NCI-H774 (cell line): ENCODE measurements at regions not wholly inside any gene's neighbourhood (a gene's known extent, or its start where the extent isn't known, plus 50 kb on each side); places are given as distances from the start of the nearest gene placed in this dataset.
"Not testable (repeated sequence)": the region's sequence is repeated elsewhere in the genome, so short reads cannot be mapped to it uniquely, and the experiment has no call there.

Experiments used
- DNase-seq: peaks from one replicate; lab custom pipeline; 2025; lab: John Stamatoyannopoulos, UW

DNA sequence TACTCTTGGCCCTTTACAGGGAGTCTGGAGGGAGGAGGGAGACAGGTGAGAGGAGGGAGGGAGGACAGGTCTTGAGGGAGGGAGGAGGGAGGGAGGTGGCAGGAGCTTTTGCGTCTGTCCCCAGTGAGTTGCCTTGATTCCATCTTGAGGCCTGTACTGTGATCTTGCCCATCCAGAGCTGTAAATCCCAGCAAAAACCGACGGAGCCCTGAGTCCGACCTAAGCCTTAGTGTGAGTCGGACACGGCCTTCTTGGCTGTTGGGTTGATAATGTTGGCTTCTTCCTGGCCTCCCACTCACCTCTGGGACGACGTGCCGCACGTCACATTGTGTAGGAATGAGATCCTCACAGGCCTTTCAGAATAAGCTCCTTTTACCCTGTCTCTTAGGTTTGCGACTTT, 72.5 kb downstream of the RGS12 start:
- DNase-seq = no peak

DNA sequence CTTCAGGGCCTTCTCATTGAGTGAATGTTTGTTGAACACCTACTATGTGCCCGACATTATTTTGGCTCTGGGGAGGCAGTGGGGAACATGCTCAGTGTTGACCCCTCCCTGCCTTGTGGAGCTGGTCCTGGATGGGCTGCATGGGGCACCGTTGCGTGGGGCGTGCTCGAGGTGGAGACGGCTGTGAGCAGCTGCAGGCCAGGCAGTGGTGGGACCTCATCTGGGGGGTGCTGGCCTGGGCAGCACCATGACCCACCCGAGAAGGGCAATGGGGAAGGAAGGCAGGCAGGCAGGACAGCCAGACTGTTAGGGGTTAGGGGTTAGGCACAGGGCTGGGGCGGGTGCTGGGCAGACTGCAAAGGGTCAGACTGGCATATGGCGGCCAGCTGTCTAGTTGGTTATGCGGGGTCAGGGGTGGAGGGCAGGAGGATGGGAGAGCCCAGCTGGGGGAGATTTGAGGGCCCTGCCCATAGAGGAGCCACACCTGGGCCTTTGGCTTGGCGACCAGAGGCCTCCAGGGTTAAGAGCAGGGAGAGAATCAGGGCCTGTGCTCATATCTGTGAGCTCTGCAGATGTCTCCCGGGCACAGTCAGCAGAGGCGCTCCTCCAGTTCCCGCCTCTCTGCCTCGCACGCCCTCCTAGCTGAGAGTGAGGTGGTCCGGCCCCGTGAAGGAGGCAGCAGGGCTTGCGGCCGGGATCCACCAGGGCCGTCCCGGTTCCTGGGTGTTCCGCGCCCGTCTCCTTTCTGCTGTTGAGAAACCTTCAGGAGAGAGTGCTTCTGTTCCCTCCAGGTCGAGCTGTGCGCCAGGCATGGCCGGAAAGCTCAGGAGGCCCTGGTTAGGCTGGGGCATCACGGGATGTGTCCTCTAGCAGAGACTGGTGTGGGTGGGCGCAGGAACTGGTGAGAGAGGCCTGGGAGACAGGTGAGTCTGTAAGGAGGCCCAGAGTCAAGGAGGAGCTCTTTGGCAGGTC, 73.3 kb downstream of the RGS12 start:
- DNase-seq = no peak

DNA sequence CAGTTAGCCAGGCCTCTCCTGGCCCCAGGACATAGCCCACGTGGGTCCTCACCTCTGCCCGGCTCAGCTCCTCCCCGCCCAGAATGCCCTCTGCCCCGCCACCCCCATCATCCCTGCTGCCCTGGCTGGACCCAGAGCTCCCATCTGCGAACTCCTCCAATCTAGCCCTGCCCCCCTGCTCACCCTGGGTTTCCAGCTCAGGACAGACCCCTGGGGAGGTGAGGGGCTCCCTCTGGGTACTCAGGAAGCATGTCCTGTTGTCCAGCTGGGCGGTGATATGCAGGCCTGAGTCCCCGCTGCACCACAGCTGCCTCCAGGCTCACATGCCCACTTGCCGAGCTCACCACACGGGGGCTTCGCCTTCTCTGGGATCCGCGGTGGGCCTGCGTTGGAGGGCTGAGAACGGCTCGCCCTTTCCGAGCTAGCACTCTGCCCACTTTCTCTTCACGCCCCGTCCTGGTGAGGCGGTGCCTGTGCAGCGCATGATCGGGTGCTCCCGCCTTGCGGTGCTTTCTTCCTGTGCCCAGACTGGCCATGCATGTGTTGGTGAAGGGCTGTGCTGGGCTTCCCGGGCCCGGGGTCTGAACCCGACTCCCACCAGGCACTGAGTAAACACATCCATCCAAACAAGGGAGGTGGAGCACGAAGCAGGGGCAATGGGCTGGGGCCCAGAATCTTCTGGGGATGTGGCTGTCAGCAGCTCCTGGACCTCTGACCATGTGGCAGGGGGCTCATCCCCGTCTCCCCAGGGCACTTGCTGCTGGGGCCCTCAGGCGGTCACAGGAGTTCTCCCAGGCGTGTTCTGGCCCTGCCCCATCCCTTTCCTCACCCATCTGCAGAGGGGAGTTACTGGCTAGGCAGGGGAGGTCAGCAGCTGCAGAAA, 74.3 kb downstream of the RGS12 start:
- DNase-seq = no peak

- DNase-seq = no peak
These were observed 73.9 kb upstream of the HGFAC start for GRCh38 chr4:3367866-3368265.

DNA sequence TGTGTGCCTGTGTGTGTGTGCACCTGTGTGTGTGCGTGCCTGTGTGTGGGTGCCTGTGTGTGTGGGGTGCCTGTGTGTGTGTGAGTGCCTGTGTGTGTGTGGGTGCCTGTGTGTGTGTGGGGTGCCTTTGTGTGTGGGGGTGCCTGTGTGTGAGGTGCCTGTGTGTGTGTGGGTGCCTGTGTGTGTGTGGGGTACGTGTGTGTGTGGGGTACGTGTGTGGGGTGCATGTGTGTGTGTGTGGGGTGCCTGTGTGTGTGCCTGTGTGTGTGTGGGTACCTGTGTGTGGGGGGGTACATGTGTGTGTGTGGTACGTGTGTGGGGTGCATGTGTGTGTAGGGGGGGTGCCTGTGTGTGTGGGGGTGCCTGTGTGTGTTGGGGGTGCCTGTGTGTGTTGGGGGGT, 73.4 kb upstream of the HGFAC start:
- no peak for DNase-seq

DNA sequence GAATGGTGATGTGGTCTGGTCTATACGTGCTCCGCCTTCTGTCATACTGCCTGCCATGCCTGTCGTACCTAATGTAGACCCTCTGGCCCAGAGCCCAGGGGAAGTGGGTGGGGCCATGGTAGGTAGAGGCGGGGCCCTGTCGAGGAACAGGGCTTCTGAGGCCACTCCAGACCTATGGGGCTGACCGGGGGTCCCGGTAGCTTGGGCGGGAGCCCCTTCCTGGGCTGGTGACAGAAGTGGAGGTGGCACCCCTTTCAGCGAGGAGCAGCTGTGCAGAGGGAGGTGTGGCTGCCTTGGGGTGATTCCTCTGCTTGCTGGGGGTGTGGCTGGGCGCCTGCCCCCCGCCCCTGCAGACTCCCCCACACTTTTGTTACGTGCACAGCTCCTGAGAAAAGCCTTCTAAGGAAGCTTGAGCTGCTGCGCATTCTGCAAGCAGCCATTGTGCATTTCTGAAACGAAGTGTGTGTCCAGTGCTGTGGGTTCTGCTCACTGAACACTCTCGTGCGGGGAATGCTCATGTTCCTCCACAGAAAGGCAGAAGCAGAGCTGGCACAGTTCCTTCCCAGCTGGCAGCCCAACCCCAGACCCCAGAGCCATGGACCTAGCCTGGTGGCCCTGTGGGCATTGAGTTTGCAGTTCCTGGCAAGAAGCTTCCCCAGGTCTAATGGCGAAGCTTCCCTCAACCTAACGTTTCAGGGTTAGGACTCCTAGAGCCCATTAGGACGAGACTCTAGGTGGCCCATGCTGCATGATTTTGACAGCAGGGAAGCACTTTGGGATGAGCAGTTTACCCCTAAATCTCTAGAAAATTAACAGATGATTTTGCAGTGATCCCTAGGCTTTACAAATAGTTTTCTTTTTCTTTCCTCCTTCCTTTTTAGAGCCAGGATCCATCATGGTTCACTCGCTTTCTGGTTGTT, 72.7 kb upstream of the HGFAC start:
- DNase-seq = no peak

- DNase-seq = no peak
These were observed 71.7 kb upstream of the HGFAC start for GRCh38 chr4:3369781-3370674.

DNA sequence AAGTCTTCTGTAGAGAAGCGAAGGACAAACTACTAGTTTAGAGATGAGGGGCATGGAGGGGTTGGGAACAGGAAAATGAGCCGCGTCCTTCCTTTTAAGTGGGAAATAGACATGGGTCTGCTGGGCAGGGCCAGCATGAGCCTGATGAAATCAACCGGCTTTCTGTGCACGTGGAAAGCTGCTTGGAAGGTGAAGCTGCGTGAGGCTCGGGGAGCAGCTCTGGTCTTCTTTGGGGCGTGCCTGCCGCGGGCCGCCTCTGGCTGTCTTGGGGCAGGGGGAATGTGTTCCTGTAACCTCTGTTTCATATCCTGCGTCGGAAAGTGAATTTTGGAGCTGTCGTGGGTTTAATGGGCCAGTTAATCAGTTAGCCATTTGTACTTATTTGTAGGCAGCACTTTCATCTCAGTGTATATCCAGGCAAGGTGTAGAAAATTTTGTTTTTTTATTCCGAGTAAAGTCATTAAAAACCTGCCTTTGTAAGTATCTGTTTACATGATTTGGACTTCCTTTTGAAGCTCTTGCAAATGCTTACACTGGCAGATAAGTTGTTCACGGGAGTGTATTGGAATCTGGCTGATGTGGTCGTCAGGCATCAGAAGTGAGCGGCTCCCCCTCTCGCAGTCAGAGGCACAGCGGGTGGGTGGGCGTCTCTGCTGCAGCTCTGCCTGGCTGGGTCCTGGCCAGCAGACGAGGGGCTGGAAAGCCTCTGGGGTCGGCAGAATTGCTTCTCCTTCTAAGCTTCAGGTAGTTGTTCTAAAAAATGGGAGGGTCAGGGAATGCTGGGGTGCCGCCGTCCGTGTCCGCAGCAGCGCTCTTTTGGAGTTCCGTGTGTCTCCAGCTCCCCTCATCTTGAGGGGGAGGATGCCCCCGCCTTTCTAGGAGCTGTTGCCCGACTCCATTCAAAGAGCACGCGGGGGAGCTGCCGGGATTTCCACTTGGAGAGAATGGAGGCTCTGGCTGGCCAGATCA, 70.5 kb upstream of the HGFAC start:
- no peak for DNase-seq

DNA sequence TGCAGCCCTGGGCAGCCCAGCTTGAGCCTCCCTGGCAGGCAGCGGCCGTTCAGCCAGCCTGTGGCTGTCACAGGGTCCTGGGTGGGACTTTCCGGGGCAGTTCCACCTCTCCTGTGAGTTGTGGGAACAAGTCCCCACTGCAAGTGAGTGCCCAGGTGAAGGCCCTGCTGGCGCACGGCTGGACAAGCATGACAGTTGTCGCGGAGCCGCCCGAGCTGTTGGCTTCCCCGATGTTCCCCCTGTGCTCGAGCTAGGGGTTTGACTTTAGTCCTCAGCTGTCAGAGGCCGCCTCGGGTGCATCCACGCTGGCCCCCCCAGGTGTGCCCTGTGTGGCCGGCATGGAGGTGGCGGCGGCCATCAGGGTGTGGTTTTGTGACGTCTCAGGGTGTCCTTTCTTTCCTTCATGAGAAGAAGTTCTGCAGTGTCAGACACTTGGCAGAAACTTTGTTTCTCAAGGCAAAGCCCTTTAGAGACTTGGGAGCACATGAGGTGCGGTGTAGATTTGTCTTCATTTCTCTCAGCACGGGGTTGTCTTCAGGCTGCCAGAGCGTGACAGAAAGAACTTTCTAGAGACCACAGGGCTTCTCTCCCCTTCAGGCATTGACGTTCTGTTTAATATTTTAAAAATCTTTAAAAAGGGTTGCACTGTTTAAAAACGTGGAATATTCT, 69.4 kb upstream of the HGFAC start:
- no peak for DNase-seq

DNA sequence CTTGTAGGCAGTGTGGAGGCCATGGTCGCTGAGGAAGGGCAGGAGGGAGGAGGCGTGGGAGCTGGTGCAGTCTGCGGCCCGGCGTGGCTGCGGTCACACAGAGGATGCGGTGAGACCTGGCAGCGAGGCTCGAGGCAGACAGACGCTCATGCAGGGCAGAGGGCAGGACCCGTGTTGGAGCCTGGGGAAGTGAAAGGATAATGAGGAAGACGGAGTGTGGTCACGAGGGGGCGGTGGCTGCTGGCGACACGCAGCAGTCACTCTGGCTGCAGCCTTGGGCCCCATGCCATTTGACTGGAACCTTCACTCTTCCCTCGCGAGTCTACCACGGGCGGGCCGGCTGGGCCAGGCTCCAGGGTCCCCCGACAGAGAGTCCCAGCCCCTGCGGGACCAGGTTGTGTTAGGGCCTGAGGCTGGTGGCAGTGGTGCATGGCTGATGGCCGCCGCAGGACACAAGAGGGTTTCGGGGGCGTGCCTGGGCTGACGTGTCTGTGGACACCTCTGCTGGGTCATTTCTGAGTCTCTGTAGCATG, 68.8 kb upstream of the HGFAC start:
- no peak for DNase-seq

GRCh38 chr4:3373468-3373867, 68.3 kb upstream of the HGFAC start:
- no peak for DNase-seq

DNA sequence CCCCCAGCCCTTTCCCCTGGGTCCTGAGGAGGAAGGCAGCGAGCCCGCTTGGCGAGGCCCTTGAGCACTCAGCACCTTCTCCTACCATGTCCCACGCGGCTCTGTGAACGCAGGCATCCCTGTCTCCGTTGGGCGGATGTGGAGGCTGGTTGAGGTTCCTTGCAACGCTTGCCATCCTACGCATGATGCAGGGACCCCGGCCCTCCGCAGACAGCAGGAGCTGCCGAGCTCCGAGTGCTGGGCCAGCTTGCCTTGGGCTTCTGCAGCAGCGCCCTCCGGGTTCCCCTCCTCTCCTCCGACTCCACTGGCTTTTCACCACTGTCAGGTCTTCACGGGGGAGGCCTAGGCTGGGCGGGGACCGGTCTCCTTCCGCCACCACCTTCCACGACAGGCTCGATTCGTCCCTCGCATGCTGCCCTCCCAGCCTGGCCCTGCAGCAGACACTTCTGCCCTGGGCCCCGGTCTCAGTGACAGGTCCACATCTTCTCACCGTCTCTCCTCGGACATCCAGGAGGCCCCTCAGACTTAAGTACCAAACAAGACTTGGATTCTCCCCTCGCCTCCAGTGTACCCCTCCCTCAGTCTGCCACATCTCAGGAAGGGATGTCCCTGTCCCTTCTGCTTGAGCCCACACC, 67.6 kb upstream of the HGFAC start:
- DNase-seq = no peak

DNA sequence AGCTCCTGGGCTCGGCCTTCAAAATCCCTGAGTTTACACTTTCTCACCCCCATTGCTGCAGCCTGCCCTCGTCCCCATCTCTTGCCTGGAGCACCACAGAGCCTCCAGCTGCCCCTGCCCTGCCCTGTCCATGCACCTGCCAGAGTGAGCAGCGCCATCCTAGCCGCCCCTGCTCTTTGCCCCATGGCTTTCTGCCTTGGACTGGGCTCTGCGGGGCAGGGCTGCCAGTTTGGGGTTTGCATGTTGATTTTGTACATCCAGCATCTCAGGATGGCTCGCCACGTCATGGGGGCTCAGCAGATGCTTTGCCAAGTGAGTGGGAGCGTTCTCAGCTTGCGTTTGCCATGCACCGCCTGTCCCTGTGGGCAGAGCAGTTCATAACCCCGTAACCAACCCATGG, 67.1 kb upstream of the HGFAC start:
- no peak for DNase-seq

- no peak for DNase-seq
These were observed 66.1 kb upstream of the HGFAC start for GRCh38 chr4:3375688-3376087.

- no peak for DNase-seq
These were observed 65.5 kb upstream of the HGFAC start for GRCh38 chr4:3376266-3376665.

- no peak for DNase-seq
These were observed 64.2 kb upstream of the HGFAC start for GRCh38 chr4:3377557-3377956.

- not testable (repeated sequence) for DNase-seq
These were observed 61.4 kb upstream of the HGFAC start for GRCh38 chr4:3380336-3380735.

GRCh38 chr4:3381208-3381607, 60.6 kb upstream of the HGFAC start:
- not testable (repeated sequence) for DNase-seq
